NCI-H1092 treated with DMSO at 0.1 percent for 48 hours (cell line): ENCODE measurements at regions not wholly inside any gene's neighbourhood (a gene's known extent, or its start where the extent isn't known, plus 50 kb on each side); places are given as distances from the start of the nearest gene placed in this dataset.
"Not testable (repeated sequence)": the region's sequence is repeated elsewhere in the genome, so short reads cannot be mapped to it uniquely, and the experiment has no call there.

ENCODE experiments used
- DNase-seq: peaks from one replicate; lab custom pipeline; 2025; lab: John Stamatoyannopoulos, UW

- no peak for DNase-seq
Observed at GRCh38 chr16:64356267-64356666, 765.6 kb downstream of the CDH11 start.

GRCh38 chr16:64352246-64352645, 769.6 kb downstream of the CDH11 start:
- DNase-seq: no peak

GRCh38 chr16:64351121-64351520, 770.7 kb downstream of the CDH11 start:
- no peak for DNase-seq

- no peak for DNase-seq
Observed at GRCh38 chr16:64346080-64346479, 775.8 kb downstream of the CDH11 start.

GRCh38 chr16:64345142-64345541, 776.7 kb downstream of the CDH11 start:
- no peak for DNase-seq

GRCh38 chr16:64343820-64344443, 777.9 kb downstream of the CDH11 start:
- DNase-seq: not testable (repeated sequence)

- DNase-seq: no peak
Observed at GRCh38 chr16:64343061-64343819, 778.6 kb downstream of the CDH11 start.

- DNase-seq: not testable (repeated sequence)
Observed at GRCh38 chr16:64341336-64341735, 780.5 kb downstream of the CDH11 start.

- DNase-seq: no peak
Observed at GRCh38 chr16:64339052-64339770, 782.7 kb downstream of the CDH11 start.

- no peak for DNase-seq
Observed at GRCh38 chr16:64321881-64322280, 800.0 kb downstream of the CDH11 start.

GRCh38 chr16:64321066-64321465, 800.8 kb downstream of the CDH11 start:
- DNase-seq: no peak

- DNase-seq: no peak
Observed at GRCh38 chr16:64317601-64318000, 804.3 kb downstream of the CDH11 start.

GRCh38 chr16:64313726-64314125, 808.1 kb downstream of the CDH11 start:
- no peak for DNase-seq

- no peak for DNase-seq
Observed at GRCh38 chr16:64312980-64313379, 808.9 kb downstream of the CDH11 start.

GRCh38 chr16:64312292-64312691, 809.6 kb downstream of the CDH11 start:
- no peak for DNase-seq

- no peak for DNase-seq
Observed at GRCh38 chr16:64311241-64311640, 810.6 kb downstream of the CDH11 start.

GRCh38 chr16:64309398-64310110, 812.3 kb downstream of the CDH11 start:
- DNase-seq: no peak

GRCh38 chr16:64308721-64309120, 813.1 kb downstream of the CDH11 start:
- no peak for DNase-seq

GRCh38 chr16:64307431-64307830, 814.4 kb downstream of the CDH11 start:
- DNase-seq: no peak

GRCh38 chr16:64305663-64306062, 816.2 kb downstream of the CDH11 start:
- no peak for DNase-seq

GRCh38 chr16:64304951-64305350, 816.9 kb downstream of the CDH11 start:
- no peak for DNase-seq

- no peak for DNase-seq
Observed at GRCh38 chr16:64304396-64304795, 817.5 kb downstream of the CDH11 start.
